HG02852 (cell line): ENCODE measurements at regions not wholly inside any gene's neighbourhood (a gene's known extent, or its start where the extent isn't known, plus 50 kb on each side); places are given as distances from the start of the nearest gene placed in this dataset.
A peak's percentile ranks its signal among the peaks of the same experiment; 100 is the strongest.
"Not testable (repeated sequence)": the region's sequence is repeated elsewhere in the genome, so short reads cannot be mapped to it uniquely, and the experiment has no call there.

Source experiments
- ATAC-seq: cut with Tn5 transposase; IDR thresholded peaks from one replicate; pipeline ENCODE4 v1.9.1; 2021; ENCODE audit warnings: mild to moderate bottlenecking, moderate library complexity; ENCODE audit not compliant: unreplicated experiment

DNA sequence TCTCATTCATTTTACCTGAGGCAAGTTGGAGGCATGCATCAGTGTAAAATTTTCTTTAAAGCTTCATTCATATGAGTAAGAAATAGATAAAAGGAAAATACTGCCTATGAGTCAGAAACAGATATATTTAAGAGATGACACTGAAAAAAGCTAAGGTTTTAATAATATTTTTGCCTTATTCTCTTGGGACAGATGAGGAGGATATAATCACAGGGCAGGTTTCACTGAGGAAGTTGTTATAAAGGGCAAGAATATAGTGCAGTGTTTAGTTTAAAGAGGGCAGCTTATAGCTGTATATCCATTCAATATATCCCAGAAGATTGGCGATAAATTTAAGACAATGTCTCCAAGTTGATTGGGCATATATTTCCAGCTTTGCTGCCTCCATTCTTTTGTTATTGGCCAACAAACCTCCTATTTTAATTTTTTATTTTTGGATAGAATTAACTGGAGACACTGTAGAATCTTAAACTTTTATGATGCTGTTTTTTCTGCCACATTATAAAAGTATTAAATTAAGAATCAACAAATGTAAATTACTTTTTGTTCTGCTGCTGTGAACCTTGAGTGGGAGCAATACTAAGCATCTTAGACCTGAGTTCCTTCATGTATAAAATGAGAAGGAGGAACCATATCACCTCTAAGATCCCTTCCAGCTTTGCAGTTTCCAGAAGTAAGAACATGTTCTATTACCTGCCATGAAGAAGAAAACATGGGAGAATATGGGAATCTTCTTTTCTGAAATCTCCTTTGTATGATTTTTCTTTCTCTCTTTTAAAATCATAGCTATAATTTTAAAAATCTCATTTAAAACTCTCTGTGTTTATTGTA, 171.6 kb downstream of the S1PR1 start:
- ATAC-seq, result peak; percentile 18

DNA sequence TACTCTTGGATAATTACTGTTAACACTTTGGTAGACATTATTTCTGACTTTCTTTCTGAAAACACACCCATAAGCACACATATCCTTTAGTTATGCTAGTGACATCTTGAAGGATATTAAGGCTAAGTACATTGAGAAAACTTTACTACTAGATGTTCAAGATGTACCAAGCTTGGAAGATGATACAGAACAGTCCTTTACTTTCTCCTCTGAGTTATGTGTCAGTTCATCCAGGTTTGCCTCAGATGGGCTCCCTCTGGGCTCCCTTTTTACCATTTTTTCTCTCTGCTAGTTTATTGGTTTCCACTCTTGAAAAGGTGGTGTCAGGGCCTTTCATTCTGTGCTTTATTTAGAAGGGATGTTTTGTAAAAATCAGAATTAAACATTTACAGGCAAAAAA, 172.3 kb downstream of the S1PR1 start:
- ATAC-seq, result no peak

GRCh38 chr1:101410048-101410878, 173.4 kb downstream of the S1PR1 start:
- ATAC-seq, result peak; percentile 30

DNA sequence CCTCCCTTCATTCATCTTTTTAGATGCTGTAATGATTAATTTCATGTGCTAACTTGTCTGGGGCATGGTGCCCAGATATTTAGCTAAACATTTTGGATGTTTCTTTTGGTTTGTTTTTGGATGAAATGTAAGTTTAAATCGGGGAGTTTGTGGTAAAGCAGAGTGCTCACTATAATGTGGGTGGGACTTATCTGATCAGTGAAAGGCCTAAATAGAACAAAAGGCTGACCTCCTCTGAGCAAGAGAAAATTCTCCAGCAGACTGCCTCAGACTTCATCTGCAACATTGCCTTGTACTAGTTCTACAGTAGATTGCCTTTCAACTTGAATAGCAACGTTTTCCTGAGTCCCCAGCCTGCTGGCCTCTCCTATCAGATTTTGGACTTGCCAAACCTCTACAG, 183.6 kb downstream of the S1PR1 start:
- ATAC-seq, result no peak

DNA sequence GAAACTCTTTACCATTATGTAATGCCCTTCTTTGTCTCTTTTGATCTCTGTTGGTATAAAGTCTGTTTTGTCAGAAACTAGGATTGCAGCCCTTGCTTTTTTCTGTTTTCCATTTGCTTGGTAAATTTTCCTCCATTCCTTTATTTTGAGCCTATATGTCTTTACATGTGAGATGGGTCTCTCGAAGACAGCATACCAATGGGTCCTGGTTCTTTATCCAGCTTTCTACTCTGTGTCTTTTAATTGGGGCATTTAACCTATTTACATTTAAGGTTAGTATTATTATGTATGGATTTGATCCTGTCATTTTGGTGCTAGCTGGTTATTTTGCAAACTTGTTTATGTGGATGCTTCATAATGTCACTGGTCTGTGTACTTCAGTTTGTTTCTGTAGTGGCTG, 191.3 kb downstream of the S1PR1 start:
- not testable (repeated sequence) for ATAC-seq

DNA sequence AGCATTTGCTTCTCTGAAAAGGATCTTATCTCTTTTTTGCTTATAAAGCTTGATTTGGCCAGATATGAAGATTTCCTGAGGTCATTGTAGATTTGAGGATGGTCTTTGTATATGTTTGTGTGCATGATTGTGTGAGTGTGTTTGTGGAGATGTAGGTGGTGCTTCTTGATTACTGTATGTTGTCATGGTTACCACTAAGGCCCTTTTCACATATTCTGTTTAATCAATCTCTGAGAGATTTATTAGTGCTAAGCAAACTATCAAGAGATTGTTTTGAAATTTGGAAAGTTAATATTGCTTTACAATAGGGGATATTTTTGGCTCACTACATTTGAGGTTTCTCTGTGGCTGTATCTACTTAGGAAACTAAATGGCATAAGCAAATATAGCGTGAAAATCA, 191.7 kb downstream of the S1PR1 start:
- no peak for ATAC-seq

DNA sequence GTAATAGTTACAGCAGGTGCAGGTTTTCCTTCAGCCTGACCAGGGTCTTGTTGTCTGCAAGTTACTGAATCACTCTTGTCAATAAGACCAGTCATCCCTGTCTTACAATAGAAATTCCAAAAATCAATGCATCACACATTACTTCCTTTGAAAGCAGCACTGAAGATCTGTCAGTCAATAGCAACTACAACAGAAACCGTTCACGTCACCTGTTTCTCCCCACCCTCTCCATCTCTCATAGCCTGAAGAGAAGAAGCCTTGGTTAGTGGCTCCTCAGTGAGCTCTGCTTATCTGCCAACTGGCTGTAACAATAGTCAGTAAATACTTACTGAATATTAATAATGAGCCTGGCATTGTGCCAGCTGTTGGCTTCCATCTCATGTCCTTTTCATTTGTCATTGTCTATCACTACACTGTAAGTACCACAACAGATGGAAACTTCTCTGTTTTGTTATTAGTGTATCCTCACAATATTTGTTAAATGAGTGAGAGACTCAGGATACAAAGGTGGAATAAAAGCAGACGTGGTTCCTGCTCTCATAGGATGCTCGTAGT, 195.2 kb downstream of the S1PR1 start:
- no peak for ATAC-seq

DNA sequence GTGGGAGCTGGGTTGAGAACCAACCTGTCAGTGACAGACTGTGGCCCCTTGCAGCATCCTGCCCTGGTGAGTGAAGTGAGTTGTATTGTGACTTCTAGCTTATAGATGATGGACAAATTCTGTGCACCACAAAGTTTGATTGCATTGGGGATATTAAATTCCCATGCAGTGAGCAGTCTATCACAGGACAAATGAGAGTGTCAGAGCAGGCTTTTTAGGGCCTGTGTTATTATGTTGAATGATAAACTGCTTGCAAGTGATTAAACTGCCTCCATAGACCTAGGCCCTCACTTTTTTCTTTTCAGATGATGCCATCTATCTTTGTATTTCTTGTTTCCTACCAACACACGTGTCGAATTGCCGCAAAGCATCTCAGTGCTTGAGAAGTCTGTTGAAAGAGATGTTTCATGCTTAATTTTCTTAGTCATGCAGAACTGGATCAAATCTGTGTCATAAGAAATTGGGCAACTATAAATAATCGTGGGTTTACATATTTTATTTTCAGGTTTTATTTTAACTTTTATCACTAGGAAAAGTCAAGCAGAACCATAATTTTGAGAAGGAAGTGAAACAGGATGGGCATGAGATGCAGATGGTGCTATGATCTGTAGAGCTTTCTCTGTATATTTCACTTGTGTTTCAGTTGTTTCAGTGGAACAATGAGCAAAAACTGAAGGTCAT, 199.2 kb downstream of the S1PR1 start:
- ATAC-seq, result peak; percentile 65

- no peak for ATAC-seq
Observed at GRCh38 chr1:101437800-101438199, 201.0 kb downstream of the S1PR1 start.

GRCh38 chr1:101438359-101438758, 201.5 kb downstream of the S1PR1 start:
- ATAC-seq, result peak; percentile 50

DNA sequence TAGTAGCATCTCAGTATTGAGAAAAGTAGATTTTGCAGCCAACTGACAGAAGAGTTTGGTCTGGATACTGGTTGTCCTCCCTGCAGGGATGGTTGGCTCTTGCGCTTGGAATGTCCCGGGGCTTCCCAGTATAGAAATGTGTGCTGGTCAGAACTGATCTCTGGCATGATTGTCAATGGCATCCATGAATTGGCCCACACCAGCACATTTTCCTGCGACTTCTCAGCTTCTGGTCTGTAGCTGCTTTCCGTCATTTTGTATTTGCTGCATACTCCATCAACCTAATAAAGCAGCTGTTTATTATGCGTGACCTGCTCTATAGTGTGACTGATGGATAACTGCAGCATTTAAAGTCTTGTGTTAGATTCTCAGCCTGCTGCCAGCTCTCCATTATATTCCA, 203.7 kb downstream of the S1PR1 start:
- no peak for ATAC-seq

DNA sequence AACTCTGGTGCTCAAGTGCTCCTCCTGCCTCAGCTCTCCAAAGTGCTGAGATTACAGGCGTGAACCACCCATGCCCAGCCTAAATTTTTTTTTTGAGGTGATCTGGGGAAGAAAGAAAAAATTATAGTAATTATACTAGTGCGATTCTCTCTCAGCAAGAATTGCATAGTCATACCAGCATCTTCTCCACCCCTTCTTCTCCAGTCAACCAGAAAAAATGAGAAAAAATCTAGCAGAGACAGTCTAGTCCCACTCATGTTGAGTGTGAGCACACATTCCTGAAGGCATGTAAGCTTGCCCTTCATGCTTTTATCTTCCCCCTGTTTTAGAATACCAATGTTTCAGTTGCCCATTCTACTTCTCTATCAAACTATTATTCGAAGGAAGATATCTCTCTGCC, 207.6 kb downstream of the S1PR1 start:
- ATAC-seq, result peak; percentile 78

- peak; percentile 27 for ATAC-seq
Observed at GRCh38 chr1:101444873-101445618, 208.2 kb downstream of the S1PR1 start.

DNA sequence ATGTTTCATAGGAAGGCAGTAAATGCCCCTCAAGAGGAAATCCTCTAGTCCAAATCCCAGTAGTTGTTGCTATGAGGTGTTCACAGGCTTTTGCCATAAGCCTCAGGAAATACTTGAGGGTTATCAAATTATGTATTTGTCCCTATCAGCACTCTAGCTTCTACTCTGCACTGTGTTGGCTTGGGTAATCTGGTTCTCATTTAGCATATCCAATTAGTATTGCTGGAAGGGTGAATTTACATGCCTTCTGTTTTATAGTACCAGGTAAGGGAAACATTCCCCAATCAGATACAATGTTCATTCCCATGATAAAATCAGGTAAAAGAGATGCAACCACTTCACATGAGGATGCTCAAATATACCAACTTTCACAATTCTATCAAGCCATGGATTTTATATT, 211.2 kb downstream of the S1PR1 start:
- no peak for ATAC-seq

GRCh38 chr1:101450691-101451090, 213.9 kb downstream of the S1PR1 start:
- ATAC-seq, result not testable (repeated sequence)

GRCh38 chr1:101451888-101452287, 215.1 kb downstream of the S1PR1 start:
- peak; percentile 60 for ATAC-seq

DNA sequence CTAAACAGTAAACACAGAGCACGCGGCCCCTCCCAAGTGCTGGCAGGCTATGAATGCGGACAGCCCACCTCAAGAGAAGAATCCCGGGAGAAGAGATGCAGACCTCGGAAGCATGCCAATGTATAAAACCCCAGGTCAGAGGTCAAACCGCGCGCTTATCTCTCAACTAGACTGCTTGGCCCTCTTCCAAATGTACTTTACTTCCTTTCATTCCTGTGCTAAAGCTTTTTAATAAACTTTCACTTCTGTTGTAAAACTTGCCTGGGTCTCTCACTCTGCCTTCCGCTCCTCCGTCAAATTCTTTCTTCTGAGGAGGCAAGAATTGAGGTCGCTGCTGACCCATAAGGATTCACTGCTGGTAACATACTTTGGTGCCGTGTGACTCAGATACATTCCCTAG, 216.0 kb downstream of the S1PR1 start:
- ATAC-seq, result no peak

DNA sequence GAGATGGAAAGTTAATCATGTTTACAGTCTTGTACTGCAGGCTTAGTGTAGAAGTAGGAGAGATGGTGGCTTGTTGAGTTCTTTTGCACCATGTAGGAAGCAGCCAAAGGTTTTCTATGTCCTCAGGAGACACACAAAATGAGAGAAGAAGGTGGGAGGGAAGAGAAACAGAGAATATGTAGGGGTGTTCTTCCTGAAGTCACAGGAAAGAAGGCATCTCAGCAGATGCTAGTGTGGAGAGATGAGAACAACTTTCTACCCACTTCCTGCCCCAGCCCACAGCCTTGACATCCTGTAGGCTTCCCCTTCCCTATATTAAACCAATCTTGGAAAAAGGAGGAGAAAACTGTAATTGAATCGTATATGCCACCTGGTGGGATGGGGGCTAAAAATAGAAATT, 217.0 kb downstream of the S1PR1 start:
- ATAC-seq, result peak; percentile 66

DNA sequence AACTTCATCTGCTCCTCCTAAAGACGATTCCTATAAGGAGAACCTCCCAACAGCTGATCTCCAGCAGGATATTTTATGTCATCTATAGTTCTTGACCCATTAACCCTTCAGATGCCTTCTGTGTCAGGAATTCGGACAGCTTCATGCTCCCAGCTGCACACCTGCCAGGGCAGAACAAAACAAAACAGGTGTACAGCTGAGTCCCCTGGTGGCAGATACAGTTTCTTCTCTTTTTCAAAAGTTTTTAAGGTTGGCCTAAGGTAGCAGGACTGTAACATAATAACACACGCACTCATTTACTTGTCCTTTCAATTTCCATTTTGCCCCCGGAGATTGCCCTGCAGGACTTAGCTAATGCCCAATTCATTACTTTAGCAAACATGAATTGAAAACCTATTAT, 218.3 kb downstream of the S1PR1 start:
- no peak for ATAC-seq

DNA sequence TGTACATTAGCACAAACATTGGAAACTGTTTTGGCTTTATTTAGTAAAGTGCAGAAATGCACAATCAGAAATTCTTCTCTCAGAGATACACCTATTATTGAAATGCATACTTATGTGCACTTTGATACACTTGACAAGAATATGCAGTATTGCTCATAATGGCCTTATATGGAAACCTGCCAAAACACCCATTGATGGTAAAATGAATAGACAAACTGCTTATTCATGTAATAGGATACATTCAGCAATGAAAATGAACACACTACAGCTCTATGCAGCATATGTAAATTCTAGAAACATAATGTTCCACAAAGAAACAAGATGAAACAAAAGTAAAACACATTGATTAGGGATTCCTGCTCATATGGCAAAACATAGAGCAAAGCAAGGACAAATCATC, 223.9 kb downstream of the S1PR1 start:
- ATAC-seq, result no peak

DNA sequence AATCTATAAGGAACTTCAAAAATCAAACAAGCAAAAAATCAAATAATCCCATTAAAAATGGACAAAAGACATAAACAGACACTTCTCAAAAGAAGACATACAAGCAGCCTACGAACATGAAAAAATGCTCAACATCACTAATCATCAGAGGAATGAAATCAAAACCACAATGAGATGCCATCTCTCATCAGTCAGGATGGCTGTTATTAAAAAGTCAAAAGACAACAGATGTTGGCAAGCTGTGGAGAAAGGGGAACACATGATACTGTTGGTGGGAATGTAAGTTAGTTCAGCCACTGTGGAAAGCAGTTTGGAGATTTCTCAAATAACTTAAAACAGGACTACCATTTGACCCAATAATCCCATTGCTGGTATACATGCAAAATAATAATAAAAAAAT, 226.4 kb downstream of the S1PR1 start:
- no peak for ATAC-seq
